Lower lobe of right lung (tissue), 2 donors: ENCODE measurements at regions not wholly inside any gene's neighbourhood (a gene's known extent, or its start where the extent isn't known, plus 50 kb on each side); places are given as distances from the start of the nearest gene placed in this dataset.
"Not testable (repeated sequence)": the region's sequence is repeated elsewhere in the genome, so short reads cannot be mapped to it uniquely, and the experiment has no call there.

ENCODE experiments used
- ATAC-seq, 2 donors: fragments of 200-7000 bp; cut with Tn5 transposase; one replicate each; pipeline ENCODE4 v1.9.1; 2020 to 2022; ENCODE audit warnings: mild to moderate bottlenecking in 2 of 2, moderate library complexity in 2 of 2
- DNase-seq: peaks from one replicate; pipeline ENCODE4 v3.0.0-alpha.2; 2020
- H3K27ac ChIP-seq: fragments of 200-600 bp; one replicate; pipeline ENCODE4 v1.8.0; 2022
- H3K27me3 ChIP-seq: fragments of 200-600 bp; one replicate; pipeline ENCODE4 v1.8.0; 2022; ENCODE audit warnings: low read depth
- H3K36me3 ChIP-seq: fragments of 200-600 bp; one replicate; pipeline ENCODE4 v1.8.0; 2022; ENCODE audit warnings: mild to moderate bottlenecking
- H3K4me1 ChIP-seq: fragments of 200-600 bp; one replicate; pipeline ENCODE4 v1.8.0; 2022
- H3K4me3 ChIP-seq: fragments of 200-600 bp; one replicate; pipeline ENCODE4 v1.8.0; 2022; ENCODE audit warnings: mild to moderate bottlenecking
- H3K9me3 ChIP-seq: fragments of 200-600 bp; one replicate; pipeline ENCODE4 v1.8.0; 2022
- intact Hi-C: fragments of 100-400 bp; cut with DNase I; formaldehyde crosslinking; loops from one replicate; pipeline ENCODE4 v1.11.0; 2022
- TF ChIP-seq, protein P1 (sequence below): fragments of 200-600 bp; IDR thresholded peaks from one replicate; pipeline ENCODE4 v1.8.0; 2022; ENCODE audit warnings: antibody characterized with exemption, mild to moderate bottlenecking
- donor health status: DM: no; HTN: yes; CAD: no; lungs with severe emphysema.

DNA sequence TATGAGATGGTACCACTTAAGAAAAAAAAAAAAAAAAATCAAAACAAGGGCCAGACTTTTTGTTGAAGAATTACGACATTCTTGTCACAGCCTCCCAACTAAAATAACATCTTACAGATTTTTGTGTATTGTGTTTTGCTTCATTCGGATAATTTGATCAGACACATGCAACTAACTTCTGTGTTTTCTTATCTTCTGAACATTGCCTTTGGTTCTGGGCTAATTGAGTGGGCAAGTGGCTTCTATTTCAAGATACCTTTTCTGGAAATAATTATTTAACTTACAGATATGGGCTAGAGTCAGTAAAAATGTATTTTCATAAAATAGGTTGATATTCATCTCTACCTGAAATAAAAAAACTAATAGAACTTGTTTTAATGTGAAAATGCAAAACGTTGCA, 165.1 kb downstream of the ANKRD7 start:
- no peaks in the 10 kb centered on the region for H3K4me1 ChIP-seq
- ATAC-seq (no peak), DNase-seq (no peak)
- H3K27me3 ChIP-seq = no peaks in the 10 kb centered on the region
- no peak overlapping the region for H3K4me3 ChIP-seq
- H3K9me3 ChIP-seq = no peaks in the 10 kb centered on the region
- intact Hi-C loops = no loop called here
- TF ChIP-seq, protein P1, sequence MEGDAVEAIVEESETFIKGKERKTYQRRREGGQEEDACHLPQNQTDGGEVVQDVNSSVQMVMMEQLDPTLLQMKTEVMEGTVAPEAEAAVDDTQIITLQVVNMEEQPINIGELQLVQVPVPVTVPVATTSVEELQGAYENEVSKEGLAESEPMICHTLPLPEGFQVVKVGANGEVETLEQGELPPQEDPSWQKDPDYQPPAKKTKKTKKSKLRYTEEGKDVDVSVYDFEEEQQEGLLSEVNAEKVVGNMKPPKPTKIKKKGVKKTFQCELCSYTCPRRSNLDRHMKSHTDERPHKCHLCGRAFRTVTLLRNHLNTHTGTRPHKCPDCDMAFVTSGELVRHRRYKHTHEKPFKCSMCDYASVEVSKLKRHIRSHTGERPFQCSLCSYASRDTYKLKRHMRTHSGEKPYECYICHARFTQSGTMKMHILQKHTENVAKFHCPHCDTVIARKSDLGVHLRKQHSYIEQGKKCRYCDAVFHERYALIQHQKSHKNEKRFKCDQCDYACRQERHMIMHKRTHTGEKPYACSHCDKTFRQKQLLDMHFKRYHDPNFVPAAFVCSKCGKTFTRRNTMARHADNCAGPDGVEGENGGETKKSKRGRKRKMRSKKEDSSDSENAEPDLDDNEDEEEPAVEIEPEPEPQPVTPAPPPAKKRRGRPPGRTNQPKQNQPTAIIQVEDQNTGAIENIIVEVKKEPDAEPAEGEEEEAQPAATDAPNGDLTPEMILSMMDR = no peak
- no peaks in the 10 kb centered on the region for H3K36me3 ChIP-seq
- H3K27ac ChIP-seq = no peak overlapping the region

GRCh38 chr7:118404211-118404610, 179.7 kb downstream of the ANKRD7 start:
- H3K36me3 ChIP-seq = no peaks in the 10 kb centered on the region
- no peaks in the 10 kb centered on the region for H3K9me3 ChIP-seq
- TF ChIP-seq, protein P1 = no peak
- no peaks in the 10 kb centered on the region for H3K27me3 ChIP-seq
- H3K27ac ChIP-seq = no peak overlapping the region
- intact Hi-C loops = no loop called here
- H3K4me1 ChIP-seq = no peaks in the 10 kb centered on the region
- ATAC-seq (no peak), DNase-seq (no peak)
- H3K4me3 ChIP-seq = no peak overlapping the region

- no peaks in the 10 kb centered on the region for H3K27me3 ChIP-seq
- H3K9me3 ChIP-seq = no peaks in the 10 kb centered on the region
- H3K4me3 ChIP-seq = no peak overlapping the region
- no peaks in the 10 kb centered on the region for H3K36me3 ChIP-seq
- no peaks in the 10 kb centered on the region for H3K4me1 ChIP-seq
- H3K27ac ChIP-seq = no peak overlapping the region
- ATAC-seq (no peak), DNase-seq (no peak)
- intact Hi-C loops = no loop called here
- TF ChIP-seq, protein P1 = no peak
These were observed 193.9 kb downstream of the ANKRD7 start for GRCh38 chr7:118418433-118418832.

DNA sequence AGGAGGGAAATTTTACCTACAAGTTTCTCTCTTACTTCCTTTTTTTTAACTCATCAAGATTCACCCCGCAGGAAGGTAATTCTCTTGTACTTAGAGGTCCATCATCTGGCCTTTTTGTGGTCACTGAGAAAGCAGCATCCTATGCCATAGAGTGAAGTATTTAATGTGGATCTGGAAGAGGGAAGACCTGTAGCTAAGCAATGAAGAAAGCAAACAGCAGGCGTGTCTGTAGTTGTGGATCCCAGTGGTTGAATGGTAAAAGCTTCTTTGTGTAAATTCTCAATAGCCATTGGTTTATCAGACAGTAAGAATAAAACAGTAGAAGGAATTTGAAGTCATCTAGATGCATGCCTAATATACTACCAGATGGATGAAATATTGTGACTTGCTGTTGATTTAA, 196.4 kb downstream of the ANKRD7 start:
- TF ChIP-seq, protein P1 = no peak
- Histone ChIP-seq H3K4me1 (no peaks in the 10 kb centered on the region), H3K9me3 (no peaks in the 10 kb centered on the region), H3K27me3 (no peaks in the 10 kb centered on the region), H3K36me3 (no peaks in the 10 kb centered on the region), H3K4me3 (no peak overlapping the region), H3K27ac (no peak overlapping the region)
- intact Hi-C loops = no loop called here
- DNase-seq (no peak), ATAC-seq (no peak)

- Histone ChIP-seq H3K4me3 (no peak overlapping the region), H3K27me3 (no peaks in the 10 kb centered on the region), H3K4me1 (no peaks in the 10 kb centered on the region), H3K9me3 (no peaks in the 10 kb centered on the region), H3K36me3 (no peaks in the 10 kb centered on the region), H3K27ac (no peak overlapping the region)
- ATAC-seq = no peak
- TF ChIP-seq, protein P1 = no peak
- no peak for DNase-seq
- intact Hi-C loops = no loop called here
These were observed 204.6 kb downstream of the ANKRD7 start for GRCh38 chr7:118429141-118429540.

- DNase-seq (no peak), ATAC-seq (no peak)
- Histone ChIP-seq H3K36me3 (no peaks in the 10 kb centered on the region), H3K27ac (no peak overlapping the region), H3K27me3 (no peaks in the 10 kb centered on the region), H3K9me3 (no peaks in the 10 kb centered on the region), H3K4me1 (no peaks in the 10 kb centered on the region), H3K4me3 (no peak overlapping the region)
- intact Hi-C loops = no loop called here
- TF ChIP-seq, protein P1 = no peak
These were observed 212.2 kb downstream of the ANKRD7 start for GRCh38 chr7:118436663-118437062.

DNA sequence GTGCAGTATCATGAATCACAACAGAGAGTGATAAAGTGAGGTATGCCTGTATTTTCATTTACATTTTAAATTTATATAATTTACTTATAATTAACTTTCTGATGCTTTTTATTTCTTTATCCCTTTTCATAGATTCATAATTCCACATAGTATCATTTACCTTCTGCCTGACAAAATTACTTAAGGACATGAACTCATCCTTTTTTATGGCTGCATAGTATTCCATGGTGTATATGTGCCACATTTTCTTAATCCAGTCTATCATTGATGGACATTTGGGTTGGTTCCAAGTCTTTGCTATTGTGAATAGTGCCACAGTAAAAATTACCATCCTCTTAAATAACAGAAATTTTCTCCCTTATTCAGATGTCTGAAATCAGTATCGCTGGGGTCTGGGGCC, 224.5 kb downstream of the ANKRD7 start:
- H3K9me3 ChIP-seq, ATAC-seq, H3K4me3 ChIP-seq, intact Hi-C loops, H3K27me3 ChIP-seq, DNase-seq, H3K36me3 ChIP-seq, H3K27ac ChIP-seq, H3K4me1 ChIP-seq: not testable (repeated sequence)
